ENCODE measurements at regions not wholly inside any gene's neighbourhood (a gene's known extent, or its start where the extent isn't known, plus 50 kb on each side); places are given as distances from the start of the nearest gene placed in this dataset.

DNA sequence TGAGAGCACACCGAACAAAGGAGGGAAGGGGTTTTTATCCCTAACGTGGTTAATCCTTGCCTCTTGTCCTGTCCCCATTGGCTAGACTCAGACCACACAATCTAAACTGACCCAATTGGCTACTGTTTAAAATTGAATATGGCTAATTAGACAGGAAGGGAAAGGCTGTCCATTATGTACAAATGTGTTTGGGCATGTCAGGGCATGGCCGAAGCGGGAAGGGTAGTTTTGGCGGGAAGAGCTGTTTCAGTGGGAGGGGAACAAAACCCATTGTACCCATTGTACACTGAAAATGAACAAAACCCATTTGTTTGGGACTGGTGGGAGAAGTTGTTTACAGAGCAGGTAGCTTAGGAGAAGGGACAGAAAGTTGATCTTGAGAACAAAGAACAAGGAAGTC is 330.9 kb upstream of the POU1F1 start:
- Histone ChIP-seq H3K14ac (ENCODE audit: insufficient read depth, low read length) (no peak overlapping the region), H3K9ac (ENCODE audit: extremely low read depth, insufficient read length, low read length) (no peak overlapping the region), H3K27me3 (ENCODE audit: insufficient read depth, low read length) (no peaks in the 10 kb centered on the region), H2AK5ac (ENCODE audit: insufficient read length, low read length) (no peak overlapping the region), H3K23ac (ENCODE audit: insufficient read length, low read depth, low read length) (no peak overlapping the region), H4K5ac (ENCODE audit: insufficient read length, low read depth, low read length) (no peak overlapping the region), H4K20me1 (ENCODE audit: control insufficient read depth, insufficient read depth, insufficient read length) (no peaks in the 10 kb centered on the region), H2BK12ac (ENCODE audit: insufficient read length, low read depth, low read length) (no peak overlapping the region), H3K4me2 (ENCODE audit: insufficient read depth, insufficient read length, low read length) (no peak overlapping the region), H3K79me1 (ENCODE audit: insufficient read depth, low read depth, low read length, poor library complexity, severe bottlenecking) (no peaks in the 10 kb centered on the region), H3T11ph (ENCODE audit: low read length) (no peak overlapping the region), H3K4me1 (ENCODE audit: insufficient read depth, low read length) (no peaks in the 10 kb centered on the region), H3K9me3 (ENCODE audit: control insufficient read depth, low read depth, low read length) (no peaks in the 10 kb centered on the region), H3K18ac (ENCODE audit: insufficient read length, low read depth, low read length) (no peak overlapping the region), H3K23me2 (ENCODE audit: insufficient read length, low read depth, low read length, poor library complexity, severe bottlenecking) (no peaks in the 10 kb centered on the region), H2BK20ac (ENCODE audit: low read depth, low read length, poor library complexity, severe bottlenecking) (no peak overlapping the region), H4K91ac (ENCODE audit: insufficient read length, low read depth, low read length) (no peak overlapping the region), H2BK15ac (ENCODE audit: low read depth, low read length) (no peak overlapping the region), H3K4ac (ENCODE audit: low read depth, low read length) (no peak overlapping the region), H3K56ac (ENCODE audit: insufficient read length, low read depth, low read length) (no peak overlapping the region), H2AFZ (ENCODE audit: low read length) (no peak overlapping the region), H4K8ac (replicated peaks; ENCODE audit: insufficient read length, low read depth, low read length) (no peak overlapping the region), H3K79me2 (ENCODE audit: insufficient read depth, low read length) (no peaks in the 10 kb centered on the region; the same call in 1 of the 2 replicates), H2BK120ac (ENCODE audit: low read depth, low read length, poor library complexity, severe bottlenecking) (no peak overlapping the region), H2BK5ac (ENCODE audit: insufficient read length, low read length) (no peak overlapping the region), H3K27ac (ENCODE audit: insufficient read length, low read depth, low read length) (no peak overlapping the region)
- peaks cover 9 to 24% (median 11%) of the 10 kb centered on the region in 3 experiments; a peak in 5 of 7 replicates for H3K36me3 Mint-ChIP-seq (ENCODE audit: insufficient read depth in 1 of 3, low read depth in 3 of 3)
- no peaks in the 10 kb centered on the region; the same call in 1 of the 2 replicates for H3K27me3 Mint-ChIP-seq (ENCODE audit: low read depth)
- peaks cover 17 to 24% of the 10 kb centered on the region in 2 experiments for H3K9me3 Mint-ChIP-seq
- WGBS (ENCODE audit: extremely low coverage, insufficient read length, low lambda C conversion rate), result no CpG with 5 or more reads among the region's 5 CpGs
- no peaks in the 10 kb centered on the region for H3K4me1 Mint-ChIP-seq
- no peak for DNase-seq
- no peak overlapping the region for H3K4me3 Mint-ChIP-seq
- no peak for TF ChIP-seq CTCF (conservative IDR thresholded peaks at IDR 0.05)
- no peak overlapping the region for H3K27ac Mint-ChIP-seq

All from H9 (cell line).